HFF-Myc (cell line): ENCODE measurements at regions not wholly inside any gene's neighbourhood (a gene's known extent, or its start where the extent isn't known, plus 50 kb on each side); places are given as distances from the start of the nearest gene placed in this dataset.

ENCODE experiments used
- DNase-seq: peaks from one replicate; pipeline ENCODE4 v3.0.0-alpha.2; 2011; ENCODE audit warnings: low read depth; ENCODE audit errors: extremely low read depth
- H3K4me3 ChIP-seq: replicated peaks from 2 replicates; pipeline ENCODE4 v1.5.1; 2011; ENCODE audit warnings: low read depth, mild to moderate bottlenecking, control low read depth, low read length
- TF ChIP-seq, protein P1 (sequence below): IDR thresholded peaks from 2 replicates; pipeline ENCODE4 v1.5.1; 2012; ENCODE audit warnings: mild to moderate bottlenecking, low read depth, low read length, control low read depth; ENCODE audit errors: missing control alignments

DNA sequence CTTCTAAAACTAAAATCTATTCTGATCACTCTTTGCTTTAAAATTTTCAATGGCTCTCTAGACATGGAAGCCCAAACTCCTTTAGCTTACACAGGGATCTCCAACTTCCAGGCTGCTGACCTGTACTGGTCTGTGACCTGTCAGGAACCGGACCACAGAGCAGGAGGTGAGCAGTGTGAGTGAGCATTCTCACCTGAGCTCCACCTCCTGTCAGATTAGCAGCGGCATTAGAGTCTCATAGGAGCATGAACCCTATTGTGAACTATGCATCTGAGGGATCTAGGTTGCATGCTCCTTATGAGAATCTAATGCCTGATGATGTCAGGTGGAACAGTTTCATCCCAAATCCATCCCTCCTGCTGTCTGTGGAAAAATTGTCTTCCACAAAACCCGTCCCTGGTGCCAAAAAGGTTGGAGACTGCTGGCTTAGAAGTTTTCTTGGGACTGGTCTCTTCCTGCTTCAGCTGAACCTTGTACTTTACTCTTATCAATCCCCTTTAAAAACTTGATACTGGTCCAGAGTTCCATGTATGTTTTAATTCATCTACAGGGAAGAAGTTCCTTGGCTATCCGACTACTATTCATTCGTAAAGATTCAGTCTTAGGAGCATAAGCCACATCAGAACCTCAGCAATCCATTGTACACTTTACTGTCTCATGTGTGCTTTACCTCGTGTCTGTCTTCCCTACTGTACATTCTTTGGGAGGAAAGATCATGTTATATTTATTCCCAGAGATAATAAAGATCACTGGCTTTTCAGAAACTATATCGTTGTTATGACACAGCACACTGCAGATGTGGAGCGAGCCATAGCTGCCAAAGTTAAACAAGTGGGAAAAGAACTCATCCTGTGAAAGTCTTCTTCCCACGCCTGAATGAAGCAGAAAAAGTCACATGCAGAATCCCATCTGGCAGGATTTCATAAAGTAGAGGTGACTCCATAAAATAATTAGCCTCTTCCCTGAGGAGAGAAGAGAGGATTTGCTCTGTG lies 183.8 kb downstream of the LRATD1 start:
- TF ChIP-seq, protein P1, sequence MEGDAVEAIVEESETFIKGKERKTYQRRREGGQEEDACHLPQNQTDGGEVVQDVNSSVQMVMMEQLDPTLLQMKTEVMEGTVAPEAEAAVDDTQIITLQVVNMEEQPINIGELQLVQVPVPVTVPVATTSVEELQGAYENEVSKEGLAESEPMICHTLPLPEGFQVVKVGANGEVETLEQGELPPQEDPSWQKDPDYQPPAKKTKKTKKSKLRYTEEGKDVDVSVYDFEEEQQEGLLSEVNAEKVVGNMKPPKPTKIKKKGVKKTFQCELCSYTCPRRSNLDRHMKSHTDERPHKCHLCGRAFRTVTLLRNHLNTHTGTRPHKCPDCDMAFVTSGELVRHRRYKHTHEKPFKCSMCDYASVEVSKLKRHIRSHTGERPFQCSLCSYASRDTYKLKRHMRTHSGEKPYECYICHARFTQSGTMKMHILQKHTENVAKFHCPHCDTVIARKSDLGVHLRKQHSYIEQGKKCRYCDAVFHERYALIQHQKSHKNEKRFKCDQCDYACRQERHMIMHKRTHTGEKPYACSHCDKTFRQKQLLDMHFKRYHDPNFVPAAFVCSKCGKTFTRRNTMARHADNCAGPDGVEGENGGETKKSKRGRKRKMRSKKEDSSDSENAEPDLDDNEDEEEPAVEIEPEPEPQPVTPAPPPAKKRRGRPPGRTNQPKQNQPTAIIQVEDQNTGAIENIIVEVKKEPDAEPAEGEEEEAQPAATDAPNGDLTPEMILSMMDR, result no peak
- DNase-seq, result no peak
- H3K4me3 ChIP-seq, result no peak overlapping the region

- H3K4me3 ChIP-seq, result no peak overlapping the region
- TF ChIP-seq, protein P1, result no peak
- no peak for DNase-seq
Measured at GRCh38 chr2:14817848-14818247, 185.3 kb downstream of the LRATD1 start.

DNA sequence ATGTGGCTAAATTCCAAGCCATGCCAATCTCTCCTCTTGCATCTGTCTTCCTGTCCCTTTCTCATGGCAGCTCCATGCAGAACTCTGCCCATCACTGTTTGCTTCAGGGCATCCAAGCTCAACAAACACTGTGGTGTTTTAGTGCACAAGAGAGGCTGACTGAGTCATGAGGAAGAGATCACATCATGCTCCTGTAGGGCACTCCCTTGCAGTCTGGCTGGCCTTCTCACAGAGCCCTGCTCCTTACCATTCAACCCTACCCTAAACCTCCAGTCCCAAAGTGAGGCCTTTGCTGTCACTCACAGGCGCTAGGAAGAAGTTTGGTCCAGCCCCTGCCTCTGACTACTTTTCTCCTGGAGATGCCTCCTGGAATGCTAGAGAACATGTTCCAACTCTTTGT lies 194.0 kb downstream of the LRATD1 start:
- DNase-seq, result no peak
- TF ChIP-seq, protein P1, result no peak
- no peak overlapping the region for H3K4me3 ChIP-seq

DNA sequence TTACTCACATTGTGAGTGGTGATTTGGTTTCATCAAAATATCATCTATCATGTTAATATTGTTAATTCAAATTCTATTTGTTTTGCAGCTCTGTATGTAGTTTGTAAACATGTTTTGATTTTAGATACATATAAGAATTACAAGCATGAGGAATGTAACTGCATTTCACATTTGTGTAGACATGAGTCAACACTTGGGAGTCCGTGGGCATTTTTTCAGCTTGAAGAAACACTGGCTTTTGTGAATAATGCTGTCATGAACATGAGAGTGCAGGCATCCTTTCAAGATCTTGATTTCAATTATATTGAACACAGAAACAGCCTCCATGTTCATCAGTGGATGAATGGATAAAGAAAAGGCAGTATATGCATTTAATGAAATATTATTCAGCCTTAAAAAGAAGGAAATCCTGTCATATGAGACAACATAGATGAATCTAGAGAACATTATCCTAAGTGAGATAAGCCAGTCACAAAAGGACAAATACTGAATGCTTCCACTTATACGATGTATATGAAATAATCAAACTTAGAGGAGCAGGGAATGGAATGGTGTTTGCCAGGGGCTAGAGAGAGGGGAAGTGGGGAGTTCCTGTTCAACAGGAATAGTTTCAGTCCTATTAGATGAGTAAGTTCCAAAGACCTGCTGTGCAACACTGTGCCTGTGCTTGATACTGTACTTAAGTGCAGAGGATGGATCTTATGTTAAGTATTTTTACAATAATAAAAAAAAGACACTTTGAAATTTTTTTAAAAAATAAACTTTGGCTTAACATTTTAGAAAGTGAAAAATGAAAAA lies 194.9 kb downstream of the LRATD1 start:
- TF ChIP-seq, protein P1, result no peak
- no peak overlapping the region for H3K4me3 ChIP-seq
- no peak for DNase-seq

- no peak for DNase-seq
- H3K4me3 ChIP-seq, result no peak overlapping the region
- TF ChIP-seq, protein P1, result no peak
Measured at GRCh38 chr2:14828223-14828622, 195.7 kb downstream of the LRATD1 start.

GRCh38 chr2:14828968-14829367 lies 196.5 kb downstream of the LRATD1 start:
- no peak for DNase-seq
- TF ChIP-seq, protein P1, result no peak
- H3K4me3 ChIP-seq, result no peak overlapping the region
